ENCODE measurements at regions not wholly inside any gene's neighbourhood (a gene's known extent, or its start where the extent isn't known, plus 50 kb on each side); places are given as distances from the start of the nearest gene placed in this dataset.

GRCh38 chr9:706073-706472 lies 135.4 kb upstream of the DMRT1 start:
- POLR2A ChIA-PET: no interaction called here
- no peak for TF ChIP-seq CTCF (IDR thresholded peaks at IDR 0.05; ENCODE audit: control extremely low read depth, extremely low read depth, low read depth, missing control alignments)
- DNase-seq (ENCODE audit: extremely low spot score): no peak
- CTCF ChIA-PET: interaction anchor here (1.0 kb wide), 1 partner anchor 45 kb away, joined by 4 read pairs; no protein-coding TSS in a partner anchor

GRCh38 chr9:706606-707459 lies 134.7 kb upstream of the DMRT1 start:
- peak; percentile 41 for DNase-seq (ENCODE audit: extremely low spot score)
- POLR2A ChIA-PET: interaction anchor here (0.6 kb wide), 1 partner anchor 141 kb away, joined by 3 read pairs; no protein-coding TSS in a partner anchor
- no peak for TF ChIP-seq CTCF (IDR thresholded peaks at IDR 0.05; ENCODE audit: control extremely low read depth, extremely low read depth, low read depth, missing control alignments)
- CTCF ChIA-PET: interaction anchor here (1.0 to 1.2 kb wide), 2 partner anchors 15 to 44 kb away, joined by 3 to 4 read pairs; no protein-coding TSS in a partner anchor

- ChIA-PET POLR2A (no interaction called here), CTCF (no interaction called here)
- no peak for TF ChIP-seq CTCF (IDR thresholded peaks at IDR 0.05; ENCODE audit: control extremely low read depth, extremely low read depth, low read depth, missing control alignments)
- DNase-seq (ENCODE audit: extremely low spot score): no peak
Observed at GRCh38 chr9:708182-708550, 133.3 kb upstream of the DMRT1 start.

- no peak for DNase-seq (ENCODE audit: extremely low spot score)
- no peak for TF ChIP-seq CTCF (IDR thresholded peaks at IDR 0.05; ENCODE audit: control extremely low read depth, extremely low read depth, low read depth, missing control alignments)
- POLR2A ChIA-PET: no interaction called here
- CTCF ChIA-PET: no interaction called here
Observed at GRCh38 chr9:708551-709432, 132.7 kb upstream of the DMRT1 start.

- no peak for DNase-seq (ENCODE audit: extremely low spot score)
- CTCF ChIA-PET: interaction anchor here (0.9 to 1.7 kb wide), 3 partner anchors 13 to 298 kb away, joined by 3 to 4 read pairs (median 3); no protein-coding TSS in a partner anchor
- TF ChIP-seq CTCF (IDR thresholded peaks at IDR 0.05; ENCODE audit: control extremely low read depth, extremely low read depth, low read depth, missing control alignments): no peak
- POLR2A ChIA-PET: no interaction called here
Observed at GRCh38 chr9:710951-711745, 130.3 kb upstream of the DMRT1 start.
